ENCODE measurements at regions not wholly inside any gene's neighbourhood (a gene's known extent, or its start where the extent isn't known, plus 50 kb on each side); places are given as distances from the start of the nearest gene placed in this dataset.

- Histone ChIP-seq H3K36me3 (ENCODE audit: control insufficient read depth, insufficient read depth, low read length) (no peaks in the 10 kb centered on the region), H3K27me3 (ENCODE audit: control insufficient read depth, insufficient read depth, low read length) (no peaks in the 10 kb centered on the region), H3K4me1 (ENCODE audit: control insufficient read depth, insufficient read depth, low read length) (no peaks in the 10 kb centered on the region), H3K9me3 (ENCODE audit: control insufficient read depth, insufficient read depth, low read length) (no peaks in the 10 kb centered on the region; the same call in 1 of the 2 replicates), H3K27ac (ENCODE audit: low read length) (no peak overlapping the region), H3K4me3 (ENCODE audit: low read length) (no peak overlapping the region)
- WGBS (ENCODE audit: insufficient coverage, insufficient read length) = no CpG with 5 or more reads among the region's 3 CpGs
- no peak for DNase-seq (ENCODE audit: low read depth, low spot score)
Measured at GRCh38 chr10:9709849-9710248, 1307.8 kb upstream of the CELF2 start.

DNA sequence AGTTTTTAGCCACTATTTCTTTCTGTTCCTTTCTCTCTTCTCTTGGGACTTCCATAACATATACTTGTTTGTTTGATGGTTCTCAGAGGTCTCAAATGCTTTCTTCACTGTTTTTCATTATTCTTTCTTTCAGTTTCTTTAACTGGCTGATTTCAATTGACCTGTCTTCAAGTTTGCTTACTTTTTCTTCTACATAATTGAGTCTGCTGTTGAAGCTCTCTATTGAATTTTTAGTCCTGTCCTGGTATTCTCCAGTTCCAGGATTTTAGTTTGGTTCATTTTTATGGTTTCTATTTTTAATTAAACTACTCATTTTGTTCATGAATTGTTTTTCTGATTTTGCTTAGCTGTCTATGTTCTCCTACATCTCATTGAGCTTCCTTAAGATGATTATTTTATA, 1305.3 kb upstream of the CELF2 start:
- no peaks in the 10 kb centered on the region for H3K27me3 ChIP-seq (ENCODE audit: control insufficient read depth, insufficient read depth, low read length)
- H3K36me3 ChIP-seq (ENCODE audit: control insufficient read depth, insufficient read depth, low read length) = no peaks in the 10 kb centered on the region
- no peak overlapping the region for H3K4me3 ChIP-seq (ENCODE audit: low read length)
- DNase-seq (ENCODE audit: low read depth, low spot score) = no peak
- no peak overlapping the region for H3K27ac ChIP-seq (ENCODE audit: low read length)
- no peaks in the 10 kb centered on the region; the same call in 1 of the 2 replicates for H3K9me3 ChIP-seq (ENCODE audit: control insufficient read depth, insufficient read depth, low read length)
- no peaks in the 10 kb centered on the region for H3K4me1 ChIP-seq (ENCODE audit: control insufficient read depth, insufficient read depth, low read length)

DNA sequence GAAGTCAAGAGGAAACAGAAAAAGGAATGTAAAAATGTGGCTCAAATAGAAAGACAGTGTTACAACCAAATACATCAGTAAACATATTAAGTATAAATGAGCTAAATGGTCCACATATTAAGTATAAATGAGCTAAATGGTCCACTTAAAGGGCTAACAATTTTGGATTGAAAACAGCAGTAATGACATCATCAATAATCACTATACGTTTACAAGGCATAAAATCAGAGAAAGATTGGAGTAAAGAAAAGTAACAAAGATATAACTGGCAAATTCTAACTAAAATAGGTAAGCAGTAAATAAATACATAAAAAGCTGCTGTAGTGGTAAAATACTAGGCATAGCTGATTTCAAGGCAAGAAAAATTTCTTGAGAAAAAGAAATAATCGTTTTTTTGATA, 1298.4 kb upstream of the CELF2 start:
- no CpG with 5 or more reads among the region's 2 CpGs for WGBS (ENCODE audit: insufficient coverage, insufficient read length)

DNA sequence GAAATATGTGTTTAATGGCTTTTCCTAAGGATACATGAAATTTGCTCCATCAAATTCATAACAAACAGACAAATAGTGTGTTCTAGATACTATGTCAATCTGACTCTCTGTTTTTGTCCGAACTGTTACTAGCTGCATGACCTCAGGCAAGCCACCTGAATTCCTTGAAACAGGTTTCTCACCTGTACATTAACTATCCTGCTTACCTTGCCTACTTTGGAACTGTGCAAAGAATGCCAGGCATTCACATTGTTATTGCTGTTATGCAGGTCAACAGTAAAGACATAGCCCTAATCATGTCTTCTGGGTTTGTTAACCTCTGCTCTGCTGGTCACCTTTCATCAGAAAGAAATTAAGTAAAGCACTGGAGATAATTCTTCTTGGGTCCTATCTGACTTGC, 1283.9 kb upstream of the CELF2 start:
- no peak for DNase-seq (ENCODE audit: low read depth, low spot score)
- no peak overlapping the region for H3K4me3 ChIP-seq (ENCODE audit: low read length)
- H3K9me3 ChIP-seq (ENCODE audit: control insufficient read depth, insufficient read depth, low read length) = no peaks in the 10 kb centered on the region
- H3K27me3 ChIP-seq (ENCODE audit: control insufficient read depth, insufficient read depth, low read length) = no peaks in the 10 kb centered on the region
- no peaks in the 10 kb centered on the region for H3K4me1 ChIP-seq (ENCODE audit: control insufficient read depth, insufficient read depth, low read length)
- WGBS (ENCODE audit: insufficient coverage, insufficient read length) = no CpG with 5 or more reads among the region's 1 CpG
- no peak overlapping the region for H3K27ac ChIP-seq (ENCODE audit: low read length)
- no peaks in the 10 kb centered on the region for H3K36me3 ChIP-seq (ENCODE audit: control insufficient read depth, insufficient read depth, low read length)

More for the DNA sequence above, 1298.4 kb upstream of the CELF2 start:
- H3K4me1 ChIP-seq (ENCODE audit: control insufficient read depth, insufficient read depth, low read length) = no peaks in the 10 kb centered on the region
- H3K27ac ChIP-seq (ENCODE audit: low read length) = no peak overlapping the region
- H3K4me3 ChIP-seq (ENCODE audit: low read length) = no peak overlapping the region
- DNase-seq (ENCODE audit: low read depth, low spot score) = no peak
- H3K27me3 ChIP-seq (ENCODE audit: control insufficient read depth, insufficient read depth, low read length) = no peaks in the 10 kb centered on the region
- H3K36me3 ChIP-seq (ENCODE audit: control insufficient read depth, insufficient read depth, low read length) = no peaks in the 10 kb centered on the region
- no peaks in the 10 kb centered on the region for H3K9me3 ChIP-seq (ENCODE audit: control insufficient read depth, insufficient read depth, low read length)

DNA sequence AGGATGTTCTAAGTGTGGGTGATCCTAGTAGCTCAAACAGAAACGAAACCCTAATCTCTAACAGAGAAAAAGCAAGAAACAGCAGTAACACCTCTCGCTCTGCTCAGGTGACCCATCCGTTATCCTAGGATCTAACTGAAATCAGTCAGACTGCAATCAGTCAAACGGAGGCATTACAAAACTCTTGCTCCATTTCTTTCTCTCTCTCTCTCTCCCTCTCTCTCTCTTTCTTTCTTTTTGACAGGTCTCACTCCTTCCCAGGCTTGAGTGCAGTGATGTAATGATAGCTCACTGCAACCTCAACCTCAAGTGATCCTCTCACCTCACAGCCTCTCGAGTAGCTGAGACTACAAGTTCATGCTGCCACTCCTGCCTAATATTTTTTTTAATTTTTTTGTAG, 1283.5 kb upstream of the CELF2 start:
- no CpG with 5 or more reads among the region's 5 CpGs for WGBS (ENCODE audit: insufficient coverage, insufficient read length)
- no peak overlapping the region for H3K27ac ChIP-seq (ENCODE audit: low read length)
- H3K4me3 ChIP-seq (ENCODE audit: low read length) = no peak overlapping the region
- no peaks in the 10 kb centered on the region for H3K4me1 ChIP-seq (ENCODE audit: control insufficient read depth, insufficient read depth, low read length)
- H3K9me3 ChIP-seq (ENCODE audit: control insufficient read depth, insufficient read depth, low read length) = no peaks in the 10 kb centered on the region
- no peaks in the 10 kb centered on the region for H3K36me3 ChIP-seq (ENCODE audit: control insufficient read depth, insufficient read depth, low read length)
- DNase-seq (ENCODE audit: low read depth, low spot score) = no peak
- no peaks in the 10 kb centered on the region for H3K27me3 ChIP-seq (ENCODE audit: control insufficient read depth, insufficient read depth, low read length)

DNA sequence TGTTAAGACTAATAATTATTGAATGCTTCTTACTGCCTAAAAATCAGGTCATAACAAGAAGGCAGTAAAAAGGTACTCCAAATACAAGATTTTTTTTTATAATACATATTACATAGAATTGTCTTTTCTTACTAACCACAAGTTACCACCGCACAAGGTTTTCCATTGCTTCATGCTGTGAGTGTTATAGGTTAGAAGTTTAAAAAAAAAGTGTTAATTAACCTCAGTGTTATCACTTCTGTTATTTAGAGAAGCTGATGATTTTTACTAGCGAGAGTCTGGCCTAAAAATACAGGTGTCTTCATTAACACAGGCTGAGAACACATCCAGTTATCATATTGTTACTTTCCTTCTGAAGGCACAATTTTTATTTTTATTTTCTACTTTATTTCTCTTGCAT, 1281.9 kb upstream of the CELF2 start:
- Histone ChIP-seq H3K4me1 (ENCODE audit: control insufficient read depth, insufficient read depth, low read length) (no peaks in the 10 kb centered on the region), H3K27ac (ENCODE audit: low read length) (no peak overlapping the region)
- WGBS (ENCODE audit: insufficient coverage, insufficient read length) = no CpG with 5 or more reads among the region's 2 CpGs

GRCh38 chr10:9743639-9744038, 1274.0 kb upstream of the CELF2 start:
- Histone ChIP-seq H3K27ac (ENCODE audit: low read length) (no peak overlapping the region), H3K27me3 (ENCODE audit: control insufficient read depth, insufficient read depth, low read length) (no peaks in the 10 kb centered on the region), H3K9me3 (ENCODE audit: control insufficient read depth, insufficient read depth, low read length) (no peaks in the 10 kb centered on the region), H3K4me3 (ENCODE audit: low read length) (no peak overlapping the region), H3K4me1 (ENCODE audit: control insufficient read depth, insufficient read depth, low read length) (no peaks in the 10 kb centered on the region), H3K36me3 (ENCODE audit: control insufficient read depth, insufficient read depth, low read length) (no peaks in the 10 kb centered on the region)
- no peak for DNase-seq (ENCODE audit: low read depth, low spot score)

More for the DNA sequence above, 1281.9 kb upstream of the CELF2 start:
- Histone ChIP-seq H3K9me3 (ENCODE audit: control insufficient read depth, insufficient read depth, low read length) (no peaks in the 10 kb centered on the region), H3K27me3 (ENCODE audit: control insufficient read depth, insufficient read depth, low read length) (no peaks in the 10 kb centered on the region), H3K36me3 (ENCODE audit: control insufficient read depth, insufficient read depth, low read length) (no peaks in the 10 kb centered on the region), H3K4me3 (ENCODE audit: low read length) (no peak overlapping the region)
- no peak for DNase-seq (ENCODE audit: low read depth, low spot score)

DNA sequence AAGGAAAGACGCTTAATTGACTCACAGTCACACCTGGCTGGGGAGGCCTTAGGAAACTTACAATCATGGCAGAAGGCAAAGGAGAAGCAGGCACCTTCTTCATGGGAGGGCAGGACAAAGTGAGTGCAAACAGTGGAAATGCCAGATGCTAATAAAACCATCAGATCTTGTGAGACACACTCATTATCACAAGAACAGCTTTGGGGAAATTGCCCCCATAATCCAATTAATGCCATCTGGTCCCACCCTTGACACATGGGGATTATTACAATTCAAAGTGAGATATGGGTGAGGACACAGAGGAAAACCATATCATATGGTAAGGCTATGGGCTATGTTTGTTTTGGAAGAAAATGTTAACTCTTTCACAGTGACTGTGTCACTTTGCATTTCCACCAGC, 1272.5 kb upstream of the CELF2 start:
- H3K27me3 ChIP-seq (ENCODE audit: control insufficient read depth, insufficient read depth, low read length) = no peaks in the 10 kb centered on the region
- H3K4me1 ChIP-seq (ENCODE audit: control insufficient read depth, insufficient read depth, low read length) = no peaks in the 10 kb centered on the region
- H3K9me3 ChIP-seq (ENCODE audit: control insufficient read depth, insufficient read depth, low read length) = no peaks in the 10 kb centered on the region
- WGBS (ENCODE audit: insufficient coverage, insufficient read length) = no CpG with 5 or more reads among the region's 1 CpG
- H3K27ac ChIP-seq (ENCODE audit: low read length) = no peak overlapping the region
- H3K4me3 ChIP-seq (ENCODE audit: low read length) = no peak overlapping the region
- H3K36me3 ChIP-seq (ENCODE audit: control insufficient read depth, insufficient read depth, low read length) = no peaks in the 10 kb centered on the region
- DNase-seq (ENCODE audit: low read depth, low spot score) = no peak

GRCh38 chr10:9757176-9757575, 1260.5 kb upstream of the CELF2 start:
- no peak for DNase-seq (ENCODE audit: low read depth, low spot score)
- no CpG with 5 or more reads among the region's 6 CpGs for WGBS (ENCODE audit: insufficient coverage, insufficient read length)
- no peak overlapping the region for H3K27ac ChIP-seq (ENCODE audit: low read length)
- no peaks in the 10 kb centered on the region for H3K4me1 ChIP-seq (ENCODE audit: control insufficient read depth, insufficient read depth, low read length)
- no peak overlapping the region for H3K4me3 ChIP-seq (ENCODE audit: low read length)
- H3K9me3 ChIP-seq (ENCODE audit: control insufficient read depth, insufficient read depth, low read length) = no peaks in the 10 kb centered on the region
- H3K27me3 ChIP-seq (ENCODE audit: control insufficient read depth, insufficient read depth, low read length) = no peaks in the 10 kb centered on the region
- no peaks in the 10 kb centered on the region for H3K36me3 ChIP-seq (ENCODE audit: control insufficient read depth, insufficient read depth, low read length)

- no peaks in the 10 kb centered on the region for H3K36me3 ChIP-seq (ENCODE audit: control insufficient read depth, insufficient read depth, low read length)
- no peak for DNase-seq (ENCODE audit: low read depth, low spot score)
- H3K4me1 ChIP-seq (ENCODE audit: control insufficient read depth, insufficient read depth, low read length) = no peaks in the 10 kb centered on the region
- H3K27ac ChIP-seq (ENCODE audit: low read length) = no peak overlapping the region
- no CpG with 5 or more reads among the region's 3 CpGs for WGBS (ENCODE audit: insufficient coverage, insufficient read length)
- H3K9me3 ChIP-seq (ENCODE audit: control insufficient read depth, insufficient read depth, low read length) = no peaks in the 10 kb centered on the region
- no peaks in the 10 kb centered on the region for H3K27me3 ChIP-seq (ENCODE audit: control insufficient read depth, insufficient read depth, low read length)
- H3K4me3 ChIP-seq (ENCODE audit: low read length) = no peak overlapping the region
Measured at GRCh38 chr10:9759596-9759995, 1258.1 kb upstream of the CELF2 start.

- no peak for DNase-seq (ENCODE audit: low read depth, low spot score)
- no peak overlapping the region for H3K4me3 ChIP-seq (ENCODE audit: low read length)
- H3K4me1 ChIP-seq (ENCODE audit: control insufficient read depth, insufficient read depth, low read length) = no peaks in the 10 kb centered on the region
- H3K27ac ChIP-seq (ENCODE audit: low read length) = no peak overlapping the region
- WGBS (ENCODE audit: insufficient coverage, insufficient read length) = no CpG with 5 or more reads among the region's 7 CpGs
- no peaks in the 10 kb centered on the region for H3K36me3 ChIP-seq (ENCODE audit: control insufficient read depth, insufficient read depth, low read length)
- no peaks in the 10 kb centered on the region for H3K27me3 ChIP-seq (ENCODE audit: control insufficient read depth, insufficient read depth, low read length)
- H3K9me3 ChIP-seq (ENCODE audit: control insufficient read depth, insufficient read depth, low read length) = no peaks in the 10 kb centered on the region
Measured at GRCh38 chr10:9762966-9763656, 1254.6 kb upstream of the CELF2 start.

Data from iPS DF 6.9 (cell line).